ENCODE measurements at regions not wholly inside any gene's neighbourhood (a gene's known extent, or its start where the extent isn't known, plus 50 kb on each side); places are given as distances from the start of the nearest gene placed in this dataset.

- no peaks in the 10 kb centered on the region for H3K9me3 ChIP-seq (ENCODE audit: control insufficient read depth in 3 of 3, low read length in 3 of 3)
- no peak overlapping the region for H3K9ac ChIP-seq (ENCODE audit: low read depth in 1 of 3, low read length in 3 of 3)
- no peaks in the 10 kb centered on the region for H3K27me3 ChIP-seq (ENCODE audit: control insufficient read depth in 3 of 3, insufficient read depth in 3 of 3, low read length in 3 of 3)
- H3K27ac ChIP-seq (ENCODE audit: low read depth, low read length) = no peak overlapping the region
- no peaks in the 10 kb centered on the region for H3K36me3 ChIP-seq (ENCODE audit: control insufficient read depth in 3 of 3, insufficient read depth in 3 of 3, low read length in 3 of 3)
- H3K4me3 ChIP-seq (ENCODE audit: low read length in 3 of 3) = no peak overlapping the region
- no peaks in the 10 kb centered on the region for H3K4me1 ChIP-seq (ENCODE audit: control insufficient read depth in 3 of 3, insufficient read depth in 3 of 3, low read length in 3 of 3)
Observed at GRCh38 chr2:234724850-234725249, 227.0 kb upstream of the SH3BP4 start.

GRCh38 chr2:234723400-234723799 lies 226.5 kb upstream of the ARL4C start:
- H3K36me3 ChIP-seq (ENCODE audit: control insufficient read depth in 3 of 3, insufficient read depth in 3 of 3, low read length in 3 of 3) = no peaks in the 10 kb centered on the region
- no peaks in the 10 kb centered on the region for H3K4me1 ChIP-seq (ENCODE audit: control insufficient read depth in 3 of 3, insufficient read depth in 3 of 3, low read length in 3 of 3)
- H3K27me3 ChIP-seq (ENCODE audit: control insufficient read depth in 3 of 3, insufficient read depth in 3 of 3, low read length in 3 of 3) = no peaks in the 10 kb centered on the region
- H3K4me3 ChIP-seq (ENCODE audit: low read length in 3 of 3) = no peak overlapping the region
- no peaks in the 10 kb centered on the region for H3K9me3 ChIP-seq (ENCODE audit: control insufficient read depth in 3 of 3, low read length in 3 of 3)
- H3K27ac ChIP-seq (ENCODE audit: low read depth, low read length) = no peak overlapping the region
- no peak overlapping the region for H3K9ac ChIP-seq (ENCODE audit: low read depth in 1 of 3, low read length in 3 of 3)

- Histone ChIP-seq H3K27me3 (ENCODE audit: control insufficient read depth in 3 of 3, insufficient read depth in 3 of 3, low read length in 3 of 3) (no peaks in the 10 kb centered on the region), H3K4me3 (ENCODE audit: low read length in 3 of 3) (no peak overlapping the region), H3K9me3 (ENCODE audit: control insufficient read depth in 3 of 3, low read length in 3 of 3) (no peaks in the 10 kb centered on the region), H3K9ac (ENCODE audit: low read depth in 1 of 3, low read length in 3 of 3) (no peak overlapping the region), H3K27ac (ENCODE audit: low read depth, low read length) (no peak overlapping the region), H3K4me1 (ENCODE audit: control insufficient read depth in 3 of 3, insufficient read depth in 3 of 3, low read length in 3 of 3) (no peaks in the 10 kb centered on the region), H3K36me3 (ENCODE audit: control insufficient read depth in 3 of 3, insufficient read depth in 3 of 3, low read length in 3 of 3) (no peaks in the 10 kb centered on the region)
Observed at GRCh38 chr2:234722176-234722575, 225.3 kb upstream of the ARL4C start.

- Histone ChIP-seq H3K27ac (ENCODE audit: low read depth, low read length) (no peak overlapping the region), H3K27me3 (ENCODE audit: control insufficient read depth in 3 of 3, insufficient read depth in 3 of 3, low read length in 3 of 3) (no peaks in the 10 kb centered on the region), H3K4me3 (ENCODE audit: low read length in 3 of 3) (no peak overlapping the region), H3K9ac (ENCODE audit: low read depth in 1 of 3, low read length in 3 of 3) (no peak overlapping the region), H3K36me3 (ENCODE audit: control insufficient read depth in 3 of 3, insufficient read depth in 3 of 3, low read length in 3 of 3) (no peaks in the 10 kb centered on the region), H3K4me1 (ENCODE audit: control insufficient read depth in 3 of 3, insufficient read depth in 3 of 3, low read length in 3 of 3) (no peaks in the 10 kb centered on the region), H3K9me3 (ENCODE audit: control insufficient read depth in 3 of 3, low read length in 3 of 3) (no peaks in the 10 kb centered on the region)
Observed at GRCh38 chr2:234719116-234719716, 222.3 kb upstream of the ARL4C start.

- no peaks in the 10 kb centered on the region for H3K9me3 ChIP-seq (ENCODE audit: control insufficient read depth in 3 of 3, low read length in 3 of 3)
- no peak overlapping the region for H3K27ac ChIP-seq (ENCODE audit: low read depth, low read length)
- no peaks in the 10 kb centered on the region for H3K36me3 ChIP-seq (ENCODE audit: control insufficient read depth in 3 of 3, insufficient read depth in 3 of 3, low read length in 3 of 3)
- no peaks in the 10 kb centered on the region for H3K4me1 ChIP-seq (ENCODE audit: control insufficient read depth in 3 of 3, insufficient read depth in 3 of 3, low read length in 3 of 3)
- no peak overlapping the region for H3K9ac ChIP-seq (ENCODE audit: low read depth in 1 of 3, low read length in 3 of 3)
- peaks cover 0 to 7% (median 0%) of the 10 kb centered on the region in 3 donors for H3K27me3 ChIP-seq (ENCODE audit: control insufficient read depth in 3 of 3, insufficient read depth in 3 of 3, low read length in 3 of 3)
- no peak overlapping the region for H3K4me3 ChIP-seq (ENCODE audit: low read length in 3 of 3)
Observed at GRCh38 chr2:234716271-234716670, 219.4 kb upstream of the ARL4C start.

GRCh38 chr2:234715671-234716250 lies 218.9 kb upstream of the ARL4C start:
- H3K27me3 ChIP-seq (ENCODE audit: control insufficient read depth in 3 of 3, insufficient read depth in 3 of 3, low read length in 3 of 3) = peaks cover 0 to 7% (median 0%) of the 10 kb centered on the region in 3 donors
- no peaks in the 10 kb centered on the region for H3K4me1 ChIP-seq (ENCODE audit: control insufficient read depth in 3 of 3, insufficient read depth in 3 of 3, low read length in 3 of 3)
- H3K4me3 ChIP-seq (ENCODE audit: low read length in 3 of 3) = no peak overlapping the region
- no peaks in the 10 kb centered on the region for H3K9me3 ChIP-seq (ENCODE audit: control insufficient read depth in 3 of 3, low read length in 3 of 3)
- no peaks in the 10 kb centered on the region for H3K36me3 ChIP-seq (ENCODE audit: control insufficient read depth in 3 of 3, insufficient read depth in 3 of 3, low read length in 3 of 3)
- H3K9ac ChIP-seq (ENCODE audit: low read depth in 1 of 3, low read length in 3 of 3) = no peak overlapping the region
- H3K27ac ChIP-seq (ENCODE audit: low read depth, low read length) = no peak overlapping the region

- Histone ChIP-seq H3K4me1 (ENCODE audit: control insufficient read depth in 3 of 3, insufficient read depth in 3 of 3, low read length in 3 of 3) (no peaks in the 10 kb centered on the region), H3K27me3 (ENCODE audit: control insufficient read depth in 3 of 3, insufficient read depth in 3 of 3, low read length in 3 of 3) (peaks cover 0 to 8% (median 0%) of the 10 kb centered on the region in 3 donors), H3K27ac (ENCODE audit: low read depth, low read length) (no peak overlapping the region), H3K9me3 (ENCODE audit: control insufficient read depth in 3 of 3, low read length in 3 of 3) (no peaks in the 10 kb centered on the region), H3K4me3 (ENCODE audit: low read length in 3 of 3) (no peak overlapping the region), H3K36me3 (ENCODE audit: control insufficient read depth in 3 of 3, insufficient read depth in 3 of 3, low read length in 3 of 3) (no peaks in the 10 kb centered on the region), H3K9ac (ENCODE audit: low read depth in 1 of 3, low read length in 3 of 3) (no peak overlapping the region)
Observed at GRCh38 chr2:234714711-234715110, 217.8 kb upstream of the ARL4C start.

GRCh38 chr2:234712421-234712935 lies 215.6 kb upstream of the ARL4C start:
- Histone ChIP-seq H3K27ac (ENCODE audit: low read depth, low read length) (no peak overlapping the region), H3K27me3 (ENCODE audit: control insufficient read depth in 3 of 3, insufficient read depth in 3 of 3, low read length in 3 of 3) (peaks cover 0 to 16% (median 0%) of the 10 kb centered on the region in 3 donors), H3K36me3 (ENCODE audit: control insufficient read depth in 3 of 3, insufficient read depth in 3 of 3, low read length in 3 of 3) (no peaks in the 10 kb centered on the region), H3K4me1 (ENCODE audit: control insufficient read depth in 3 of 3, insufficient read depth in 3 of 3, low read length in 3 of 3) (peaks cover 0 to 2% (median 0%) of the 10 kb centered on the region in 3 donors), H3K9ac (ENCODE audit: low read depth in 1 of 3, low read length in 3 of 3) (no peak overlapping the region), H3K4me3 (ENCODE audit: low read length in 3 of 3) (no peak overlapping the region), H3K9me3 (ENCODE audit: control insufficient read depth in 3 of 3, low read length in 3 of 3) (no peaks in the 10 kb centered on the region)

GRCh38 chr2:234711308-234711707 lies 214.4 kb upstream of the ARL4C start:
- H3K27me3 ChIP-seq (ENCODE audit: control insufficient read depth in 3 of 3, insufficient read depth in 3 of 3, low read length in 3 of 3) = peaks cover 0 to 16% (median 0%) of the 10 kb centered on the region in 3 donors
- H3K27ac ChIP-seq (ENCODE audit: low read depth, low read length) = no peak overlapping the region
- peaks cover 0 to 2% (median 0%) of the 10 kb centered on the region in 3 donors for H3K4me1 ChIP-seq (ENCODE audit: control insufficient read depth in 3 of 3, insufficient read depth in 3 of 3, low read length in 3 of 3)
- H3K9ac ChIP-seq (ENCODE audit: low read depth in 1 of 3, low read length in 3 of 3) = no peak overlapping the region
- H3K9me3 ChIP-seq (ENCODE audit: control insufficient read depth in 3 of 3, low read length in 3 of 3) = no peaks in the 10 kb centered on the region
- no peaks in the 10 kb centered on the region for H3K36me3 ChIP-seq (ENCODE audit: control insufficient read depth in 3 of 3, insufficient read depth in 3 of 3, low read length in 3 of 3)
- no peak overlapping the region for H3K4me3 ChIP-seq (ENCODE audit: low read length in 3 of 3)

GRCh38 chr2:234710587-234710986 lies 213.7 kb upstream of the ARL4C start:
- no peak overlapping the region for H3K9ac ChIP-seq (ENCODE audit: low read depth in 1 of 3, low read length in 3 of 3)
- H3K9me3 ChIP-seq (ENCODE audit: control insufficient read depth in 3 of 3, low read length in 3 of 3) = no peaks in the 10 kb centered on the region
- H3K27me3 ChIP-seq (ENCODE audit: control insufficient read depth in 3 of 3, insufficient read depth in 3 of 3, low read length in 3 of 3) = peaks cover 0 to 16% (median 0%) of the 10 kb centered on the region in 3 donors
- H3K4me1 ChIP-seq (ENCODE audit: control insufficient read depth in 3 of 3, insufficient read depth in 3 of 3, low read length in 3 of 3) = peaks cover 0 to 2% (median 0%) of the 10 kb centered on the region in 3 donors
- H3K27ac ChIP-seq (ENCODE audit: low read depth, low read length) = no peak overlapping the region
- no peaks in the 10 kb centered on the region for H3K36me3 ChIP-seq (ENCODE audit: control insufficient read depth in 3 of 3, insufficient read depth in 3 of 3, low read length in 3 of 3)
- H3K4me3 ChIP-seq (ENCODE audit: low read length in 3 of 3) = no peak overlapping the region

All from skeletal muscle tissue (tissue), 3 donors.